ENCODE measurements at regions not wholly inside any gene's neighbourhood (a gene's known extent, or its start where the extent isn't known, plus 50 kb on each side); places are given as distances from the start of the nearest gene placed in this dataset.

- TF ChIP-seq CTCF (IDR thresholded peaks at IDR 0.05; ENCODE audit: low read depth, low read length) (no peak), EZH2phosphoT487 (IDR thresholded peaks at IDR 0.05; ENCODE audit: low read depth) (no peak)
Measured at GRCh38 chr16:26961459-26961858, 105.3 kb upstream of the C16orf82 start.

Data from OCI-LY3 (cell line).